SU-DHL-6 (cell line): ENCODE measurements at regions not wholly inside any gene's neighbourhood (a gene's known extent, or its start where the extent isn't known, plus 50 kb on each side); places are given as distances from the start of the nearest gene placed in this dataset.

Source experiments
- H2AFZ ChIP-seq: fragments of 200-600 bp; sonication (generic); 2 replicates; pipeline ENCODE4 v1.6.1; 2014; ENCODE audit warnings: low read depth, mild to moderate bottlenecking, moderate library complexity, mixed read lengths, antibody characterized with exemption, low read length; ENCODE audit not compliant: severe bottlenecking
- H3F3A ChIP-seq: fragments of 200-600 bp; shearing (Covaris generic); 2 replicates; pipeline ENCODE4 v1.6.0; 2016; ENCODE audit warnings: antibody characterized with exemption, mild to moderate bottlenecking; ENCODE audit not compliant: insufficient read depth
- H3K27ac ChIP-seq: fragments of 200-600 bp; sonication (generic); 2 replicates; pipeline ENCODE4 v1.5.1; 2016; ENCODE audit warnings: low read depth, mild to moderate bottlenecking, low read length, moderate library complexity, mixed read lengths
- H3K27me3 ChIP-seq: fragments of 200-600 bp; sonication (generic), shearing (Covaris generic); 2 replicates; pipeline ENCODE4 v1.6.0; 2014; ENCODE audit warnings: mild to moderate bottlenecking, low read length
- H3K36me3 ChIP-seq: fragments of 200-600 bp; sonication (generic); 2 replicates; pipeline ENCODE4 v1.6.1; 2014; ENCODE audit warnings: mild to moderate bottlenecking, low read length, mixed read lengths
- H3K4me2 ChIP-seq: fragments of 300-600, 200-600 bp; shearing (Covaris generic), sonication (generic); 2 replicates; pipeline ENCODE4 v1.6.0; 2014; ENCODE audit warnings: low read length, low read depth, mild to moderate bottlenecking; ENCODE audit not compliant: poor library complexity, severe bottlenecking
- H3K4me3 ChIP-seq: fragments of 200-600 bp; sonication (generic); 2 replicates; pipeline ENCODE4 v1.5.1; 2014; ENCODE audit warnings: antibody characterized with exemption, low read length, mild to moderate bottlenecking, mixed read lengths; ENCODE audit not compliant: insufficient read depth, poor library complexity, severe bottlenecking
- H3K79me2 ChIP-seq: fragments of 200-600 bp; sonication (generic); 2 replicates; pipeline ENCODE4 v1.6.1; 2014; ENCODE audit warnings: mild to moderate bottlenecking, low read length, moderate library complexity; ENCODE audit not compliant: insufficient read depth
- H3K9ac ChIP-seq: fragments of 200-600 bp; sonication (generic); 2 replicates; pipeline ENCODE4 v1.7.0; 2014; ENCODE audit warnings: mild to moderate bottlenecking, low read length
- H3K9me2 ChIP-seq: fragments of 200-600 bp; sonication (generic); replicated peaks from 2 replicates; pipeline ENCODE4 v1.6.1; 2014; ENCODE audit warnings: low read length; ENCODE audit not compliant: insufficient read depth
- H3K9me3 ChIP-seq: fragments of 200-600 bp; sonication (generic); 2 replicates; pipeline ENCODE4 v1.6.1; 2014; ENCODE audit warnings: low read length, mixed read lengths; ENCODE audit not compliant: insufficient read depth
- H4K20me1 ChIP-seq: fragments of 200-600 bp; sonication (generic); 2 replicates; pipeline ENCODE4 v1.6.1; 2014; ENCODE audit warnings: low read depth, mild to moderate bottlenecking, antibody characterized with exemption, low read length, moderate library complexity, mixed read lengths
- CTCF ChIP-seq: fragments of 200-600 bp; sonication (generic); IDR thresholded peaks from one replicate; pipeline ENCODE4 v1.5.1; 2017; ENCODE audit warnings: antibody characterized with exemption, mild to moderate bottlenecking, low read length, moderate library complexity; ENCODE audit not compliant: insufficient read depth, poor library complexity, severe bottlenecking
- EZH2phosphoT487 ChIP-seq: fragments of 200-600 bp; sonication (generic), shearing (Covaris generic); conservative IDR thresholded peaks from 2 replicates; pipeline ENCODE4 v1.6.1; 2018; ENCODE audit warnings: mild to moderate bottlenecking, antibody characterized with exemption, low read length, moderate library complexity, mixed read lengths

- Histone ChIP-seq H3K4me2 (no peak overlapping the region), H4K20me1 (no peaks in the 10 kb centered on the region), H3K4me3 (no peak overlapping the region), H3K36me3 (no peaks in the 10 kb centered on the region), H3K27ac (no peak overlapping the region), H3K79me2 (no peaks in the 10 kb centered on the region), H2AFZ (no peak overlapping the region), H3K9ac (no peak overlapping the region), H3K27me3 (no peaks in the 10 kb centered on the region), H3F3A (no peaks in the 10 kb centered on the region), H3K9me2 (no peaks in the 10 kb centered on the region), H3K9me3 (no peaks in the 10 kb centered on the region)
- no peak for TF ChIP-seq CTCF
- TF ChIP-seq EZH2phosphoT487, result no peak
Measured at GRCh38 chr3:24641628-24642027, 147.0 kb upstream of the THRB start.

GRCh38 chr3:24645047-24645446 lies 150.4 kb upstream of the THRB start:
- TF ChIP-seq EZH2phosphoT487, result no peak
- TF ChIP-seq CTCF, result no peak

GRCh38 chr3:24646790-24647189 lies 152.1 kb upstream of the THRB start:
- H2AFZ ChIP-seq, result no peak overlapping the region
- H3K79me2 ChIP-seq, result no peaks in the 10 kb centered on the region
- no peak overlapping the region for H3K4me3 ChIP-seq
- H3K9me3 ChIP-seq, result no peaks in the 10 kb centered on the region
- H3F3A ChIP-seq, result no peaks in the 10 kb centered on the region
- TF ChIP-seq EZH2phosphoT487, result no peak
- TF ChIP-seq CTCF, result no peak
- H3K27ac ChIP-seq, result no peak overlapping the region
- no peak overlapping the region for H3K4me2 ChIP-seq
- H3K27me3 ChIP-seq, result no peaks in the 10 kb centered on the region
- no peak overlapping the region for H3K9ac ChIP-seq
- no peaks in the 10 kb centered on the region for H3K9me2 ChIP-seq
- no peaks in the 10 kb centered on the region for H3K36me3 ChIP-seq
- no peaks in the 10 kb centered on the region for H4K20me1 ChIP-seq

More at GRCh38 chr3:24645047-24645446, 150.4 kb upstream of the THRB start:
- Histone ChIP-seq H3K9ac (no peak overlapping the region), H4K20me1 (no peaks in the 10 kb centered on the region), H3K27ac (no peak overlapping the region), H3K36me3 (no peaks in the 10 kb centered on the region), H3K9me3 (no peaks in the 10 kb centered on the region), H3K79me2 (no peaks in the 10 kb centered on the region), H3K9me2 (no peaks in the 10 kb centered on the region), H2AFZ (no peak overlapping the region), H3K27me3 (no peaks in the 10 kb centered on the region), H3K4me3 (no peak overlapping the region), H3F3A (no peaks in the 10 kb centered on the region), H3K4me2 (no peak overlapping the region)
